DOHH2 (cell line): ENCODE measurements at regions not wholly inside any gene's neighbourhood (a gene's known extent, or its start where the extent isn't known, plus 50 kb on each side); places are given as distances from the start of the nearest gene placed in this dataset.

Experiments
- CTCF ChIP-seq: fragments of 200-600 bp; sonication (generic); IDR thresholded peaks from one replicate; pipeline ENCODE4 v1.5.1; 2014; ENCODE audit warnings: antibody characterized with exemption, mild to moderate bottlenecking, low read depth, low read length; ENCODE audit not compliant: poor library complexity, severe bottlenecking
- EZH2phosphoT487 ChIP-seq: fragments of 200-600 bp; sonication (generic); IDR thresholded peaks from 2 replicates; pipeline ENCODE4 v1.6.1; 2017; ENCODE audit warnings: borderline replicate concordance, mild to moderate bottlenecking, antibody characterized with exemption, low read length, moderate library complexity, mixed read lengths

- no peak for TF ChIP-seq CTCF
- no peak for TF ChIP-seq EZH2phosphoT487
Observed at GRCh38 chr10:121002586-121003205, 151.5 kb downstream of the WDR11 start.
